Testis (tissue), 2 donors: ENCODE measurements at regions not wholly inside any gene's neighbourhood (a gene's known extent, or its start where the extent isn't known, plus 50 kb on each side); places are given as distances from the start of the nearest gene placed in this dataset.

Experiments used
- POLR2A ChIP-seq: fragments of 450-650 bp; IDR thresholded peaks from one replicate; pipeline ENCODE4 v1.6.1; 2017; ENCODE audit warnings: antibody characterized with exemption, mild to moderate bottlenecking, moderate library complexity
- TF ChIP-seq, protein P1 (sequence below), 3 experiments: fragments of 450-650 bp in 2 of 3; fragments of 200-600 bp in 1 of 3; sonication (generic) in 1 of 3; IDR thresholded peaks; one replicate each; pipeline ENCODE4 v1.5.1; 2016 to 2019; ENCODE audit warnings: antibody characterized with exemption in 3 of 3, mild to moderate bottlenecking in 2 of 3, moderate library complexity in 1 of 3

DNA sequence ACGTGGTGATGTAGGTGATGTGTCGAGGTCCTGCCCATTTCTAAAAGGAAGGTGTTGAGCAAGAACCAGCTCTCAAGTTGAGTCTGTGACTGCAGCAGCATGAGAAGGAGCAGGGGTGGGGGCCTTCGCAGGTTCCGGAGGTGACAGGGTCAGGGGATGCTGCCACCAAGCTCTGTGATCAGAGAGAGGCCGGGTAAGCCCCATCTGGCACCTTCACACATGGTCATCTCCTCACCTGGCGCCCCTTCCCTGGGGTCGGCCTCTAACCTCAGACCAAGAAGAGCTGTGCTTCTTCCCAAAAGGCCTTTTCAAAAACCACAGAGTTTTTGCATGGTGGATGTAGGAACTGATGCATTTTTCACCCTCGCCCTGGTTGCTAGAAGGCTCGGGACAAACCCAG, 137.6 kb downstream of the CPZ start:
- TF ChIP-seq, protein P1, sequence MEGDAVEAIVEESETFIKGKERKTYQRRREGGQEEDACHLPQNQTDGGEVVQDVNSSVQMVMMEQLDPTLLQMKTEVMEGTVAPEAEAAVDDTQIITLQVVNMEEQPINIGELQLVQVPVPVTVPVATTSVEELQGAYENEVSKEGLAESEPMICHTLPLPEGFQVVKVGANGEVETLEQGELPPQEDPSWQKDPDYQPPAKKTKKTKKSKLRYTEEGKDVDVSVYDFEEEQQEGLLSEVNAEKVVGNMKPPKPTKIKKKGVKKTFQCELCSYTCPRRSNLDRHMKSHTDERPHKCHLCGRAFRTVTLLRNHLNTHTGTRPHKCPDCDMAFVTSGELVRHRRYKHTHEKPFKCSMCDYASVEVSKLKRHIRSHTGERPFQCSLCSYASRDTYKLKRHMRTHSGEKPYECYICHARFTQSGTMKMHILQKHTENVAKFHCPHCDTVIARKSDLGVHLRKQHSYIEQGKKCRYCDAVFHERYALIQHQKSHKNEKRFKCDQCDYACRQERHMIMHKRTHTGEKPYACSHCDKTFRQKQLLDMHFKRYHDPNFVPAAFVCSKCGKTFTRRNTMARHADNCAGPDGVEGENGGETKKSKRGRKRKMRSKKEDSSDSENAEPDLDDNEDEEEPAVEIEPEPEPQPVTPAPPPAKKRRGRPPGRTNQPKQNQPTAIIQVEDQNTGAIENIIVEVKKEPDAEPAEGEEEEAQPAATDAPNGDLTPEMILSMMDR (IDR thresholded peaks at IDR 0.05), result no peak
- TF ChIP-seq POLR2A, result no peak
